ENCODE measurements at regions not wholly inside any gene's neighbourhood (a gene's known extent, or its start where the extent isn't known, plus 50 kb on each side); places are given as distances from the start of the nearest gene placed in this dataset.

DNA sequence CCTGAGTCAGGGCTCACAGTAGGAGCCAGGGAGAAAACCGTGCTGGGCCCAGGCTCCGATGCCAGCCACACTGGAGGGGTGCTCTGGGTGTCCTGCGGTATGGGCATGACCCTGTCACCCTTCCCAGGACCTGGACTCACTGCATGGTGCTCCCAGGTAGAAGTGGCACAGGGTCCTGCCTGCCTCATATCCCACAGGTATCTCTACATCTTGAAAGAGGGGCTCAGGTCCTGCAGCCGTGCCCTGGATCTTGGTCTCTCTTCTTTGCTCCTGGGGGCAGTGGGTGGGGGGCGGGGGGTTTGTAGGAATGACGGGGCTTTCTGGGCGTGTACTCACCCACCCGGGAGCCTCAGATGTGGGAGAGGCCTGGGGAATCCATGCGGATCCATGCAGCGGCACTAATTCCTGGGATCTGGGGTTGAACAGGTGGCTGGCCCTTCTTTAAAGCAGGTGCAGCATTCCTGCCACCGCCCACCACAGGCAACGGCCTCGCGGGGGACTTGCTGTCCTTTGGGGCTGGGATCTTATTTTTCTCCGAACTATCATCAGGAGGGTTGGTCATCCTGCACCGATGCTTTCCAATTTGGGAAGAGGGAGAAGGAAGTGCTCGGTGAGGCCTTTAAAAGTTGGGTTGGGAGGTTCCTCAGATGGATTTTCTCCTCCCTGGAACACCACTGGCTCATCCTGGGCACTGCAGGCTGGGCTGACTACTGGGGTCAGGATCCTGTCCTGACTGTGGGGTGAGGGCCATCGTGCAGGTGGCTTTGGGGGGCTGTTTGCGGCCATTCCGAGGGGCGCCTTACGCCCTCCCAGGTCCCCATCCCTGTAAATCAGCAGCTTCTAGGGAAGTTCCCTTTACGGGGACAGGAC, 886.4 kb downstream of the BRD1 start:
- no peak for ATAC-seq
- TF ChIP-seq CSDC2 (CRISPR knock-in tag; IDR thresholded peaks at IDR 0.05) (no peak), ZNF565 (CRISPR knock-in tag; conservative IDR thresholded peaks at IDR 0.05; ENCODE audit: low read depth) (no peak), TOX (CRISPR knock-in tag; IDR thresholded peaks at IDR 0.05; ENCODE audit: borderline replicate concordance) (no peak), OSR1 (CRISPR knock-in tag; IDR thresholded peaks at IDR 0.05) (no peak), ESRRG (CRISPR knock-in tag; IDR thresholded peaks at IDR 0.05) (no peak), ZFP30 (CRISPR knock-in tag; IDR thresholded peaks at IDR 0.05) (no peak), ISL1 (CRISPR knock-in tag; IDR thresholded peaks at IDR 0.05) (no peak), BACH2 (CRISPR knock-in tag; IDR thresholded peaks at IDR 0.05; ENCODE audit: borderline replicate concordance) (no peak)
- TF ChIP-seq, protein P1, sequence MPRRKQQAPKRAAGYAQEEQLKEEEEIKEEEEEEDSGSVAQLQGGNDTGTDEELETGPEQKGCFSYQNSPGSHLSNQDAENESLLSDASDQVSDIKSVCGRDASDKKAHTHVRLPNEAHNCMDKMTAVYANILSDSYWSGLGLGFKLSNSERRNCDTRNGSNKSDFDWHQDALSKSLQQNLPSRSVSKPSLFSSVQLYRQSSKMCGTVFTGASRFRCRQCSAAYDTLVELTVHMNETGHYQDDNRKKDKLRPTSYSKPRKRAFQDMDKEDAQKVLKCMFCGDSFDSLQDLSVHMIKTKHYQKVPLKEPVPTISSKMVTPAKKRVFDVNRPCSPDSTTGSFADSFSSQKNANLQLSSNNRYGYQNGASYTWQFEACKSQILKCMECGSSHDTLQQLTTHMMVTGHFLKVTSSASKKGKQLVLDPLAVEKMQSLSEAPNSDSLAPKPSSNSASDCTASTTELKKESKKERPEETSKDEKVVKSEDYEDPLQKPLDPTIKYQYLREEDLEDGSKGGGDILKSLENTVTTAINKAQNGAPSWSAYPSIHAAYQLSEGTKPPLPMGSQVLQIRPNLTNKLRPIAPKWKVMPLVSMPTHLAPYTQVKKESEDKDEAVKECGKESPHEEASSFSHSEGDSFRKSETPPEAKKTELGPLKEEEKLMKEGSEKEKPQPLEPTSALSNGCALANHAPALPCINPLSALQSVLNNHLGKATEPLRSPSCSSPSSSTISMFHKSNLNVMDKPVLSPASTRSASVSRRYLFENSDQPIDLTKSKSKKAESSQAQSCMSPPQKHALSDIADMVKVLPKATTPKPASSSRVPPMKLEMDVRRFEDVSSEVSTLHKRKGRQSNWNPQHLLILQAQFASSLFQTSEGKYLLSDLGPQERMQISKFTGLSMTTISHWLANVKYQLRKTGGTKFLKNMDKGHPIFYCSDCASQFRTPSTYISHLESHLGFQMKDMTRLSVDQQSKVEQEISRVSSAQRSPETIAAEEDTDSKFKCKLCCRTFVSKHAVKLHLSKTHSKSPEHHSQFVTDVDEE (CRISPR knock-in tag; IDR thresholded peaks at IDR 0.05): no peak
- TF ChIP-seq, protein P2, sequence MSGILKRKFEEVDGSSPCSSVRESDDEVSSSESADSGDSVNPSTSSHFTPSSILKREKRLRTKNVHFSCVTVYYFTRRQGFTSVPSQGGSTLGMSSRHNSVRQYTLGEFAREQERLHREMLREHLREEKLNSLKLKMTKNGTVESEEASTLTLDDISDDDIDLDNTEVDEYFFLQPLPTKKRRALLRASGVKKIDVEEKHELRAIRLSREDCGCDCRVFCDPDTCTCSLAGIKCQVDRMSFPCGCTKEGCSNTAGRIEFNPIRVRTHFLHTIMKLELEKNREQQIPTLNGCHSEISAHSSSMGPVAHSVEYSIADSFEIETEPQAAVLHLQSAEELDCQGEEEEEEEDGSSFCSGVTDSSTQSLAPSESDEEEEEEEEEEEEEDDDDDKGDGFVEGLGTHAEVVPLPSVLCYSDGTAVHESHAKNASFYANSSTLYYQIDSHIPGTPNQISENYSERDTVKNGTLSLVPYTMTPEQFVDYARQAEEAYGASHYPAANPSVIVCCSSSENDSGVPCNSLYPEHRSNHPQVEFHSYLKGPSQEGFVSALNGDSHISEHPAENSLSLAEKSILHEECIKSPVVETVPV (CRISPR knock-in tag; IDR thresholded peaks at IDR 0.05): no peak
- TF ChIP-seq, protein P3, sequence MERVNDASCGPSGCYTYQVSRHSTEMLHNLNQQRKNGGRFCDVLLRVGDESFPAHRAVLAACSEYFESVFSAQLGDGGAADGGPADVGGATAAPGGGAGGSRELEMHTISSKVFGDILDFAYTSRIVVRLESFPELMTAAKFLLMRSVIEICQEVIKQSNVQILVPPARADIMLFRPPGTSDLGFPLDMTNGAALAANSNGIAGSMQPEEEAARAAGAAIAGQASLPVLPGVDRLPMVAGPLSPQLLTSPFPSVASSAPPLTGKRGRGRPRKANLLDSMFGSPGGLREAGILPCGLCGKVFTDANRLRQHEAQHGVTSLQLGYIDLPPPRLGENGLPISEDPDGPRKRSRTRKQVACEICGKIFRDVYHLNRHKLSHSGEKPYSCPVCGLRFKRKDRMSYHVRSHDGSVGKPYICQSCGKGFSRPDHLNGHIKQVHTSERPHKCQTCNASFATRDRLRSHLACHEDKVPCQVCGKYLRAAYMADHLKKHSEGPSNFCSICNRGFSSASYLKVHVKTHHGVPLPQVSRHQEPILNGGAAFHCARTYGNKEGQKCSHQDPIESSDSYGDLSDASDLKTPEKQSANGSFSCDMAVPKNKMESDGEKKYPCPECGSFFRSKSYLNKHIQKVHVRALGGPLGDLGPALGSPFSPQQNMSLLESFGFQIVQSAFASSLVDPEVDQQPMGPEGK (CRISPR knock-in tag; IDR thresholded peaks at IDR 0.05; ENCODE audit: borderline replicate concordance): no peak
- TF ChIP-seq, protein P4, sequence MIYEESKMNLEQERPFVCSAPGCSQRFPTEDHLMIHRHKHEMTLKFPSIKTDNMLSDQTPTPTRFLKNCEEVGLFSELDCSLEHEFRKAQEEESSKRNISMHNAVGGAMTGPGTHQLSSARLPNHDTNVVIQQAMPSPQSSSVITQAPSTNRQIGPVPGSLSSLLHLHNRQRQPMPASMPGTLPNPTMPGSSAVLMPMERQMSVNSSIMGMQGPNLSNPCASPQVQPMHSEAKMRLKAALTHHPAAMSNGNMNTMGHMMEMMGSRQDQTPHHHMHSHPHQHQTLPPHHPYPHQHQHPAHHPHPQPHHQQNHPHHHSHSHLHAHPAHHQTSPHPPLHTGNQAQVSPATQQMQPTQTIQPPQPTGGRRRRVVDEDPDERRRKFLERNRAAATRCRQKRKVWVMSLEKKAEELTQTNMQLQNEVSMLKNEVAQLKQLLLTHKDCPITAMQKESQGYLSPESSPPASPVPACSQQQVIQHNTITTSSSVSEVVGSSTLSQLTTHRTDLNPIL (CRISPR knock-in tag; IDR thresholded peaks at IDR 0.05; ENCODE audit: low read depth): no peak

DNA sequence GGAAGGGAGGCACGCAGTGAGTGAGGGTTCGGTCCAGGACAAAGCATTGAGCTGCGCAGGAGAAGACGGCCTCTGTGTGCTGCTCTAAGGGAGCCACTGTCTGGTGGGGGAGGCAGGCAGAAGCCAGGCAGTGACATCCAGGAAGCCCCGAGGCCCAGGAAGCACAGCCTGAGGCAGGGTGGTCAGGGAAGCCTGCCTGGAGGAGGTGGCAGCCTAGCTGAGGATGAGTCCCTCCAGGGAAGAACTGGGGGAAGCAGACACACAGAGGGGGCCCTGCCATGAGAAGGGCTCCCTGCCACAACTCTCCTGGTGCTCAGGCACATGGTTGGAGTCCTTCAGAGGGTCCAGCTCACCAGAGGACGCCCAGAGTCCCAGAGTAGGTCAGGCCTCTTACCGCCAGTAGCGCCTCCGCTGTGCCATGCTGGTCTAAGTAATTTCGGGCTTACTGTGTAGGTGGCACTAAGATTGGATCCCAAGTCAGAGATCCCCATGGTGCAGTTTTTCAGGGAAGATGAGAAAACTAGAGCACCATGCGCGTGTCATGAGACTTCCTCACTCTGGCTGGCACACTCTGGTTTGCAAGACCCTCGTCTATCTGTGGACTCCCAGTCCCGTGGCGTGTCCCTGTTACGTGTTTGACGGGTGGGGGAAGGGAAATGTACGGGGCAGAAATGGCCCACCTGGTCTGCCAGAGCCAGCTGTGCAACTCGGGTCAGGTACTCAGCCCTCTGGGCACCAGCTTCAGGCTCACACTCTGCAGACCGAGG, 887.2 kb downstream of the BRD1 start:
- ATAC-seq: no peak
- TF ChIP-seq TCF4 (CRISPR knock-in tag; IDR thresholded peaks at IDR 0.05; ENCODE audit: borderline replicate concordance) (no peak), ZNF70 (CRISPR knock-in tag; IDR thresholded peaks at IDR 0.05) (no peak), ESRRG (CRISPR knock-in tag; IDR thresholded peaks at IDR 0.05) (no peak), BACH2 (CRISPR knock-in tag; IDR thresholded peaks at IDR 0.05; ENCODE audit: borderline replicate concordance) (no peak), OSR1 (CRISPR knock-in tag; IDR thresholded peaks at IDR 0.05) (no peak), GLIS3 (CRISPR knock-in tag; IDR thresholded peaks at IDR 0.05) (no peak), ISL1 (CRISPR knock-in tag; IDR thresholded peaks at IDR 0.05) (no peak), ZNF565 (CRISPR knock-in tag; conservative IDR thresholded peaks at IDR 0.05; ENCODE audit: low read depth) (no peak), ZNF8 (CRISPR knock-in tag; IDR thresholded peaks at IDR 0.05) (no peak)
- TF ChIP-seq, protein P3 (CRISPR knock-in tag; IDR thresholded peaks at IDR 0.05; ENCODE audit: borderline replicate concordance): no peak
- TF ChIP-seq, protein P1 (CRISPR knock-in tag; IDR thresholded peaks at IDR 0.05): no peak
- TF ChIP-seq, protein P4 (CRISPR knock-in tag; IDR thresholded peaks at IDR 0.05; ENCODE audit: low read depth): no peak

Measured in SK-N-SH treated with all-trans-retinoic acid at 6 μM for 48 hours (cell line).